ENCODE measurements at regions not wholly inside any gene's neighbourhood (a gene's known extent, or its start where the extent isn't known, plus 50 kb on each side); places are given as distances from the start of the nearest gene placed in this dataset.
"Not testable (repeated sequence)": the region's sequence is repeated elsewhere in the genome, so short reads cannot be mapped to it uniquely, and the experiment has no call there.

DNA sequence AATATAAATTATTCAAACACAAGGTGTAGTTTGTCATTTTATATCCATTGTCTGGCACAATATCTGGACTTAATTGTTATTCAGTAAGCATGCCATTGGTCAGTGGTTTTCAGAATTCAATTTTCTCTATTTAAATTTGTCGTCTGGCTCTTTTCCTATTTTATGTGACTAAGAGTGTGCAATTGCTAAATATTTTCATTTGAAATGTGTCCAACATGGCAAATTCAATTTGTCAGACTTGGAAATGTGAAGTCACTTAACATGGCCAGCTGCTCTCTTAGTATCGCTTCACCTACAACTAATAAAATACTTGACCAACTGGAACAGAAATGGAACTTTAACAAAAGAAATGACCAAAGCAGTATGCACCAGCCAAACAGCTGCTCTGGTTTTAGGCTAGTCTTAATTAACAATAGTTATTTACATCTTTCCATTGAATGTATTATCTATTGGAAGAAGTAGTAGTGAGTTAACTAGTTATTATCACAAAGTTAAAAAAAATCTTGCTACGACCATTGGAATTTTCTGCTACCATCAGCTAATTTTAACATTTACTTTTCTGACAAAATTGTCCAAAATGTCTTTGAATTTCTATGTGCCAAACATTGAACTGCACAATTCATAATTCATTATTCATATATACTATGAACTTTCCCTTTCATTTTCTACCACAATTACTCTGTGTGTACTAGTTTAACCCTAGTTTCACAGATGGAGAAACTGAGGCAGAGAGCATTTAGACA is 720.7 kb upstream of the FAM174A start:
- DNase-seq (no peak), ATAC-seq (no peak)
- no peak overlapping the region for H3K27ac Mint-ChIP-seq
- ChIA-PET POLR2A (no interaction called here), CTCF (interaction anchor here (0.6 kb wide), 1 partner anchor 340 kb away, joined by 4 read pairs; no protein-coding TSS in a partner anchor)
- no peaks in the 10 kb centered on the region for H3K27me3 Mint-ChIP-seq (ENCODE audit: low read depth)
- no peaks in the 10 kb centered on the region for H3K4me1 Mint-ChIP-seq (ENCODE audit: low read depth)
- H3K4me3 Mint-ChIP-seq = no peak overlapping the region
- H3K36me3 Mint-ChIP-seq (ENCODE audit: low read depth) = no peaks in the 10 kb centered on the region
- H3K9me3 Mint-ChIP-seq (ENCODE audit: insufficient read depth) = no peaks in the 10 kb centered on the region

DNA sequence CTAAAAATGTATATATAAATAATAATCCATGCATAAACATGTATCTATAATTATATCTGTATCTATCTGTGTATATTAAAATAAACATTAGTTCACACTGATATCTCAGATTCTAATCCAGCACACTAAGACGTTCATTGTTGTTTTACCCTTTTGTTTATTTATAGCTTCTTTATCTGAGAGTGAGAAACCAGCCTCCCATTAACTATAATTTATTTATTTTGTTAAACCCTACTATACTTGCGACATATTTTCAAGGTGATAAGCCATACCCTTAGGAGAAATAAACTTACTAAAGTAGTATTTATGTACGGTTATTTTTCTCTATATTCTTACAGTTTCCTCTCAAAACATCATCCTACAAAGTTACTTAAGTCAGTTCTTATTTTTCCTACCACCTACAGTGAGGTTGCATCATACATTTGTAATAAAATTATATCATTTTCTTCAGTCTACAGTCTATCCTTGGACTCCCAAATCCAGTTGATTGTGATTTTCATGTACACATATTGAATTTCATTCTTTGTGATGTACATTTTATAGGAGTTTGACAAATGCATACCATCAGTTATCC is 726.4 kb upstream of the FAM174A start:
- no peaks in the 10 kb centered on the region for H3K9me3 Mint-ChIP-seq (ENCODE audit: insufficient read depth)
- CTCF ChIA-PET = no interaction called here
- no peaks in the 10 kb centered on the region for H3K27me3 Mint-ChIP-seq (ENCODE audit: low read depth)
- H3K36me3 Mint-ChIP-seq (ENCODE audit: low read depth) = no peaks in the 10 kb centered on the region
- ATAC-seq = no peak
- DNase-seq = no peak
- POLR2A ChIA-PET = no interaction called here
- H3K4me3 Mint-ChIP-seq = no peak overlapping the region
- no peaks in the 10 kb centered on the region for H3K4me1 Mint-ChIP-seq (ENCODE audit: low read depth)
- no peak overlapping the region for H3K27ac Mint-ChIP-seq

DNA sequence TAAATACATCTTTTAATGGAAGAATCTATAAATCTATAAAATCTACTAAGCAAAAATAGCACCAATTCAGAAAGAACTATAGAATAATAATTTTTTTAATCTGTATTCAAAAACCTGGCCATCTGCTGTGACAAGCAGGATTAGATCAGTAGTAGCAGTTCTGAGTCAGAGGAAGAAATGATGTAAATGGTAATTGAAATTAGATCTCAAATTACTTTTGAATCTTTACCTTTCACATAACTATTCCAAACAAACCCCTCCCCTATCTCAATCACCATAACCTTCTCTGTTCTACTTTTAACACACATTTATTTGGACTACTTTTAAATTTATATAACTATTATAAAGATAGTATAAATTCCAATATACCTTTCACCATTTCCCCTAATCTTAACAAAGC is 727.8 kb upstream of the FAM174A start:
- Mint-ChIP-seq H3K4me3 (no peak overlapping the region), H3K27me3 (ENCODE audit: low read depth) (no peaks in the 10 kb centered on the region), H3K4me1 (ENCODE audit: low read depth) (no peaks in the 10 kb centered on the region), H3K36me3 (ENCODE audit: low read depth) (no peaks in the 10 kb centered on the region), H3K9me3 (ENCODE audit: insufficient read depth) (no peaks in the 10 kb centered on the region), H3K27ac (no peak overlapping the region)
- CTCF ChIA-PET = no interaction called here
- POLR2A ChIA-PET = no interaction called here
- no peak for ATAC-seq
- DNase-seq = no peak

DNA sequence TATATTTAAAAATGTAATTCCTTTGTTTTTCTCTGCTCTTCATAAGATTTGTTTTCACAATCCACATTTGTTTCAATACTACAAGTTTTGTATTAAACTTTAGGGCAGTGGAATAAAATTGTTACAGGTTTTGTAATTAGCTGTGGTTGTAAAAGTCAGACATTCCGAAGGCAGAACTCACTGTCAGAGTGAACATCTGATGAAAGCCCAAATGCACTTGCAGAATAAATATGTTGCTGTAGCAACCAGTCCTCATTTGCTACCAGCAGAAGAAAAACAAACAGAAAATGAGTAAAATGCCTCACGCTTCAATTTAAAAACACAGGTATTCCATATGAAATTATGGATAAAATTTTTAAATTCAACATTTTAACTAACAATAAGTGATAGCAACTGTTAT is 740.1 kb upstream of the FAM174A start:
- no peaks in the 10 kb centered on the region for H3K4me1 Mint-ChIP-seq (ENCODE audit: low read depth)
- H3K9me3 Mint-ChIP-seq (ENCODE audit: insufficient read depth) = no peaks in the 10 kb centered on the region
- H3K27me3 Mint-ChIP-seq (ENCODE audit: low read depth) = no peaks in the 10 kb centered on the region
- ATAC-seq (no peak), DNase-seq (no peak)
- no peak overlapping the region for H3K27ac Mint-ChIP-seq
- POLR2A ChIA-PET = no interaction called here
- no peak overlapping the region for H3K4me3 Mint-ChIP-seq
- H3K36me3 Mint-ChIP-seq (ENCODE audit: low read depth) = no peaks in the 10 kb centered on the region
- CTCF ChIA-PET = no interaction called here

DNA sequence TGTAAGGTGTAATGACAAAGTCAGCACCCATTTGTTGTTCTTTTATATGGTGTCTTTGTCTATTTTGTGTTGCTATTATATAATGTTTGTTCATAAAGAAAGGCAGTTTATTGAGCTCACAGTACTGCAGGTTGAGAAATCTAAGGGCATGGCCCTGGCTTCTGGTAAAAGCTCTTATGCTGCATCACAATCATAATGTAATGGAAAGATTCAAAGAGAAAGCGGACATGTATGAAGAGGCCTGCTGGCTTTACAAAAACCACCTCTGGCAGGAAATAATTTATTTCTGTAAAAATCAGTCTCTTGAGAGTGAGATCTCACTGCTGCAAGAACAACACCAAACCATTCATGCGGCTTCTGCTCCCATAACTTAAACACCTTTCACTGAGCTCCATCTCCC is 746.7 kb upstream of the FAM174A start:
- Mint-ChIP-seq H3K27me3 (ENCODE audit: low read depth) (no peaks in the 10 kb centered on the region), H3K36me3 (ENCODE audit: low read depth) (no peaks in the 10 kb centered on the region), H3K9me3 (ENCODE audit: insufficient read depth) (no peaks in the 10 kb centered on the region), H3K27ac (no peak overlapping the region), H3K4me3 (no peak overlapping the region), H3K4me1 (ENCODE audit: low read depth) (no peaks in the 10 kb centered on the region)
- ChIA-PET CTCF (interaction anchor here (0.6 kb wide), 1 partner anchor 64 kb away, joined by 3 read pairs; no protein-coding TSS in a partner anchor), POLR2A (no interaction called here)
- DNase-seq (no peak), ATAC-seq (no peak)

DNA sequence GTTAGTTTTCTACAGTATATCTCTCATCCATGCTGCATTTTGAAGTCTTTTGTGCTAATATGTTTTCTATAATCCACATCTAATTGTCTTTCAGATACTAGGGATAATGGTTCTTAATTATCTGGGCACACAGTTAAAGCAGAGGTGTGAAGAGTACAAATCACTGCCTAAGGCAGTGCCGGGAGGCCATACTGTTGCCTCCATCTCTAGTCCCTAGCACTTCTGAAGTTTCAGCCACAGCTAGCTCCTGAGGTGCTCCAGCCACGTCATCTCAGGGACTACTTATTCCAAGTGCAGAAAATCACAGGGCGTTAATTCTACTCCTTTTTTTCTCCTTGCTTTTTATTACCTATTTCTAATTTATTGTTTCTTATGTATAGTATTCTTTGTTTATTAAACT is 760.0 kb upstream of the FAM174A start:
- Mint-ChIP-seq H3K27me3 (ENCODE audit: low read depth) (no peaks in the 10 kb centered on the region), H3K4me1 (ENCODE audit: low read depth) (no peaks in the 10 kb centered on the region), H3K4me3 (no peak overlapping the region), H3K27ac (no peak overlapping the region), H3K9me3 (ENCODE audit: insufficient read depth) (no peaks in the 10 kb centered on the region), H3K36me3 (ENCODE audit: low read depth) (no peaks in the 10 kb centered on the region)
- ATAC-seq (no peak), DNase-seq (no peak)
- POLR2A ChIA-PET = no interaction called here
- CTCF ChIA-PET = no interaction called here

GRCh38 chr5:99773290-99773689 is 761.9 kb upstream of the FAM174A start:
- Mint-ChIP-seq H3K9me3 (ENCODE audit: insufficient read depth) (no peaks in the 10 kb centered on the region), H3K4me3 (no peak overlapping the region), H3K27me3 (ENCODE audit: low read depth) (no peaks in the 10 kb centered on the region), H3K27ac (no peak overlapping the region), H3K4me1 (ENCODE audit: low read depth) (no peaks in the 10 kb centered on the region), H3K36me3 (ENCODE audit: low read depth) (no peaks in the 10 kb centered on the region)
- CTCF ChIA-PET = no interaction called here
- ATAC-seq (no peak), DNase-seq (no peak)
- POLR2A ChIA-PET = no interaction called here

DNA sequence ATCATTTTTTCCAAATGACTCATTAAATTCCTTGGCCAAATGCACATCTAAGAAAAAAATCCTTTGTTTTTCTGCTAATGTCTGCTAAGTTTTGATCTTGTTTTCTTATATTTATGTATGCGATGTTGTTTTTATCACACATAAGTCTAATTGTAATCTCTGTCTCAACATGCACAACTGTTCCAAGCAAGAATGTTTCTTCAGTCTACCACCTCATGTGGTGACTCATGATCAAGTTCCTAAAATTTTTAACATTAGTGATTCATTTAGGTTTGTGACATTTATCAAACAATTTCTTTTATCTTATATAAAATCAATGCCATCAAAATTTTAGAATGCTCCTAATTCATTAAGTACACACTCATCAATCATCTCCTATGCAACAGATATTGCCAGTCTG is 763.9 kb upstream of the FAM174A start:
- no peaks in the 10 kb centered on the region for H3K4me1 Mint-ChIP-seq (ENCODE audit: low read depth)
- ChIA-PET POLR2A (no interaction called here), CTCF (no interaction called here)
- H3K27ac Mint-ChIP-seq = no peak overlapping the region
- DNase-seq = no peak
- no peak for ATAC-seq
- no peaks in the 10 kb centered on the region for H3K27me3 Mint-ChIP-seq (ENCODE audit: low read depth)
- no peaks in the 10 kb centered on the region for H3K36me3 Mint-ChIP-seq (ENCODE audit: low read depth)
- no peaks in the 10 kb centered on the region for H3K9me3 Mint-ChIP-seq (ENCODE audit: insufficient read depth)
- no peak overlapping the region for H3K4me3 Mint-ChIP-seq

DNA sequence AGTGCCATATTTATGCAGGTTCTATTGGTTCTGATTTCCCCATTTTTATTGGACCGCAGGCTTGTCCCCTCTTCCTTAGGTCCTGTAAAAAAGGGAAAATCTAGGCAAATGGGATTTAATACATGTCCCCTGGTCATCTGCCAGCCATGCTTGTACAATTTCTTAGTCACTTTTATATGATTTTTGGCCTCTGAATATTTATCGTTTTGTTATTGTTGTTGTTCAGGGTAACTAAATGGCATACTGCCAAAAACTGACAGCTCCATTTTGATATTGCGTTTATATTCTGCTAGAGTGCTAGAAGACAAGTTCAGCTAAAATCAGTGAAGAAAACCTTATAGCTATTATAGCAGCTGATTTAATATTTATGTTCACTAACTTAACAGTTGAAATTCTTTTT is 770.2 kb upstream of the FAM174A start:
- Mint-ChIP-seq H3K4me1 (ENCODE audit: low read depth) (no peaks in the 10 kb centered on the region), H3K36me3 (ENCODE audit: low read depth) (no peaks in the 10 kb centered on the region), H3K27ac (no peak overlapping the region), H3K4me3 (no peak overlapping the region), H3K27me3 (ENCODE audit: low read depth) (no peaks in the 10 kb centered on the region), H3K9me3 (ENCODE audit: insufficient read depth) (peaks cover 6% of the 10 kb centered on the region)
- POLR2A ChIA-PET = no interaction called here
- DNase-seq (no peak), ATAC-seq (no peak)
- CTCF ChIA-PET = no interaction called here

DNA sequence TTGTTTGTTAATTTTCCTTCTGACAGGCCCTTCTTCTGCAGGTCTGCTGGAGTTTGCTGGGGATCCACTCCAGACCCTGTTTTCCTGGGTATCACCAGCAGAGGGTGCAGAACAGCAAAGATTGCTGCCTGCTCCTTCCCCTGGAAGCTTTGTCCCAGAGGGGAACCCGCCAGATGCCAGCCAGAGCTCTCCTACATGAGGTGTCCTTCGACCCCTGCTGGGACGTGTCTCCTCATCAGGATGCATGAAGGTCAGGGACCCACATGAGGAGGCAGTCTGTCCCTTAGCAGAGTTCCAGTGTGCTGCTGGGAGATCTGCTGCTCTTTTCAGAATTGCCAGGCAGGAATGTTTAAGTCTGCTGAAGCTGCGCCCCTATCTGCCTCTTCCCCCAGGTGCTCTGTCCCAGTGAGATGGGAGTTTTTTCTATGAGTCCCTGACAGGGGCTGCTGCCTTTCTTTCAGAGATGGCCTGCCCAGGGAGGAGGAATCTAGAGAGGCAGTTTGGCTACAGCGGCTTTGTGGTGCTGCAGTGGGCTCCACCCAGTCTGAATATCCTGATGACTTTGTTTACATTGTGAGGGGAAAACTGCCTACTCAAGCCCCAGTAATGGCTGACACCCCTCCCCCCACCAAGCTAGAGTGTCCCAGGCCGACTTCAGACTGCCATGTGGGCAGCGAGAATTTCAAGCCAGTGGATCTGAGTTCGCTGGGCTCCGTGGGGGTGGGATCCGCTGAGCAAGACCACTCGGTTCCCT is 772.0 kb upstream of the FAM174A start:
- DNase-seq (no peak), ATAC-seq (no peak)
- CTCF ChIA-PET = no interaction called here
- H3K36me3 Mint-ChIP-seq (ENCODE audit: low read depth) = no peaks in the 10 kb centered on the region
- H3K4me3 Mint-ChIP-seq = no peak overlapping the region
- POLR2A ChIA-PET = no interaction called here
- no peaks in the 10 kb centered on the region for H3K27me3 Mint-ChIP-seq (ENCODE audit: low read depth)
- no peaks in the 10 kb centered on the region for H3K4me1 Mint-ChIP-seq (ENCODE audit: low read depth)
- H3K27ac Mint-ChIP-seq = no peak overlapping the region
- H3K9me3 Mint-ChIP-seq (ENCODE audit: insufficient read depth) = peaks cover 6% of the 10 kb centered on the region

GRCh38 chr5:99747342-99747741 is 787.8 kb upstream of the FAM174A start:
- H3K9me3 Mint-ChIP-seq (ENCODE audit: insufficient read depth) = no peaks in the 10 kb centered on the region
- ChIA-PET CTCF (no interaction called here), POLR2A (no interaction called here)
- no peak overlapping the region for H3K4me3 Mint-ChIP-seq
- H3K36me3 Mint-ChIP-seq (ENCODE audit: low read depth) = no peaks in the 10 kb centered on the region
- H3K27me3 Mint-ChIP-seq (ENCODE audit: low read depth) = no peaks in the 10 kb centered on the region
- no peaks in the 10 kb centered on the region for H3K4me1 Mint-ChIP-seq (ENCODE audit: low read depth)
- DNase-seq (no peak), ATAC-seq (no peak)
- H3K27ac Mint-ChIP-seq = no peak overlapping the region

DNA sequence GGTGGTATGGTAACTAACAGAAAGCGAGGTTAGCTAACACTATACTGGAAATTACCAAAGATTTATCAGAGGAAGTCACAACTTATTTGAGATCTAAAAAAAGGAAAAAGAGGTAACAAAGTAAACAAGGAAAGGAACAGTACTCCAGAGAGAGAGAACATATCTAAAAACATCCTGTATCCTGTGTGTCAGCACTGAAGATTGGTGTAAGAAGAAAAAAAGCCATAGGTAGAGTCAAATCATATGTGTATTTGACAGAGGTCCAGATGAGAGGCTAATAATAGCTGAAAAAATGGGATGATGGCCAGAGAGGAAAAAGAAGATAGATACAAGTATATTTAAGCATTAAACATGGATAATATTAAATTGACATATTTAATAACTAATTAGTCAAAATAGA is 802.0 kb upstream of the FAM174A start:
- POLR2A ChIA-PET; H3K27ac Mint-ChIP-seq; DNase-seq; H3K4me1 Mint-ChIP-seq (ENCODE audit: low read depth); ATAC-seq; H3K4me3 Mint-ChIP-seq; CTCF ChIA-PET; H3K36me3 Mint-ChIP-seq (ENCODE audit: low read depth); H3K9me3 Mint-ChIP-seq (ENCODE audit: insufficient read depth); H3K27me3 Mint-ChIP-seq (ENCODE audit: low read depth): not testable (repeated sequence)

Data from activated CD8-positive, alpha-beta T cell treated with anti-CD3 and anti-CD28 coated beads, Interleukin-2, amount 10 ng/mL, durations not matched to agents 7 days and 5 days (primary cell).